ENCODE measurements at regions not wholly inside any gene's neighbourhood (a gene's known extent, or its start where the extent isn't known, plus 50 kb on each side); places are given as distances from the start of the nearest gene placed in this dataset.

GRCh38 chr14:104421892-104422828 is 157.4 kb upstream of the C14orf180 start:
- TF ChIP-seq, protein P1, sequence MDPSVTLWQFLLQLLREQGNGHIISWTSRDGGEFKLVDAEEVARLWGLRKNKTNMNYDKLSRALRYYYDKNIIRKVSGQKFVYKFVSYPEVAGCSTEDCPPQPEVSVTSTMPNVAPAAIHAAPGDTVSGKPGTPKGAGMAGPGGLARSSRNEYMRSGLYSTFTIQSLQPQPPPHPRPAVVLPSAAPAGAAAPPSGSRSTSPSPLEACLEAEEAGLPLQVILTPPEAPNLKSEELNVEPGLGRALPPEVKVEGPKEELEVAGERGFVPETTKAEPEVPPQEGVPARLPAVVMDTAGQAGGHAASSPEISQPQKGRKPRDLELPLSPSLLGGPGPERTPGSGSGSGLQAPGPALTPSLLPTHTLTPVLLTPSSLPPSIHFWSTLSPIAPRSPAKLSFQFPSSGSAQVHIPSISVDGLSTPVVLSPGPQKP (IDR thresholded peaks at IDR 0.05; ENCODE audit: low read depth, low read length) = no peak
- TF ChIP-seq PHF8 (IDR thresholded peaks at IDR 0.05; ENCODE audit: borderline replicate concordance, low read depth) = no peak
- no peak for TF ChIP-seq NPAS2 (CRISPR knock-in tag; IDR thresholded peaks at IDR 0.05; ENCODE audit: borderline replicate concordance)
- no peak for TF ChIP-seq ZFP36 (IDR thresholded peaks at IDR 0.05; ENCODE audit: borderline replicate concordance, partially characterized antibody)
- TF ChIP-seq NFE2L2 (conservative IDR thresholded peaks at IDR 0.05; ENCODE audit: low read length) = no peak
- TF ChIP-seq, protein P2, sequence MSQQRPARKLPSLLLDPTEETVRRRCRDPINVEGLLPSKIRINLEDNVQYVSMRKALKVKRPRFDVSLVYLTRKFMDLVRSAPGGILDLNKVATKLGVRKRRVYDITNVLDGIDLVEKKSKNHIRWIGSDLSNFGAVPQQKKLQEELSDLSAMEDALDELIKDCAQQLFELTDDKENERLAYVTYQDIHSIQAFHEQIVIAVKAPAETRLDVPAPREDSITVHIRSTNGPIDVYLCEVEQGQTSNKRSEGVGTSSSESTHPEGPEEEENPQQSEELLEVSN (IDR thresholded peaks at IDR 0.05; ENCODE audit: borderline replicate concordance, low read depth) = no peak
- ATAC-seq (no peak), DNase-seq (ENCODE audit: low read depth in 1 of 2, low spot score in 1 of 2) (no peak), FAIRE-seq (no peak)
- Histone ChIP-seq H3K27ac (no peak overlapping the region), H3K4me2 (no peak overlapping the region), H3K4me1 (no peaks in the 10 kb centered on the region), H3K9me3 (no peaks in the 10 kb centered on the region), H3K4me3 (no peak overlapping the region)
- CTCF ChIA-PET = no interaction called here
- WGBS (ENCODE audit: missing lambda C conversion rate) = 52% methylated on average over 26 of the region's 36 CpGs
- POLR2A ChIA-PET = no interaction called here

- WGBS (ENCODE audit: missing lambda C conversion rate) = 58% methylated on average over 15 of the region's 29 CpGs
- Histone ChIP-seq H3K4me3 (no peak overlapping the region), H3K4me1 (no peaks in the 10 kb centered on the region), H3K9me3 (no peaks in the 10 kb centered on the region), H3K4me2 (no peak overlapping the region), H3K27ac (no peak overlapping the region)
- ATAC-seq (no peak), FAIRE-seq (no peak), DNase-seq (ENCODE audit: low read depth in 1 of 2, low spot score in 1 of 2) (no peak)
- POLR2A ChIA-PET = no interaction called here
- no peak for TF ChIP-seq MAZ (IDR thresholded peaks at IDR 0.05; ENCODE audit: borderline replicate concordance, low read depth, low read length)
- TF ChIP-seq EHMT2 (IDR thresholded peaks at IDR 0.05; ENCODE audit: low read depth) = no peak
- no peak for TF ChIP-seq CBX2 (IDR thresholded peaks at IDR 0.05; ENCODE audit: borderline replicate concordance, low read depth)
- no peak for TF ChIP-seq KDM1A (IDR thresholded peaks at IDR 0.05; ENCODE audit: low read depth)
- TF ChIP-seq RCOR1 (IDR thresholded peaks at IDR 0.05; ENCODE audit: low read depth, low read length) = no peak
- TF ChIP-seq, protein P3, sequence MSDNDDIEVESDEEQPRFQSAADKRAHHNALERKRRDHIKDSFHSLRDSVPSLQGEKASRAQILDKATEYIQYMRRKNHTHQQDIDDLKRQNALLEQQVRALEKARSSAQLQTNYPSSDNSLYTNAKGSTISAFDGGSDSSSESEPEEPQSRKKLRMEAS (IDR thresholded peaks at IDR 0.05) = no peak
- TF ChIP-seq HOXB13 (CRISPR knock-in tag; IDR thresholded peaks at IDR 0.05; ENCODE audit: low read depth) = no peak
- CTCF ChIA-PET = no interaction called here
Observed at GRCh38 chr14:104422837-104423681, 156.5 kb upstream of the C14orf180 start.

GRCh38 chr14:104423701-104424405 is 155.7 kb upstream of the C14orf180 start:
- TF ChIP-seq EHF (CRISPR knock-in tag; IDR thresholded peaks at IDR 0.05) (no peak), RCOR1 (IDR thresholded peaks at IDR 0.05; ENCODE audit: low read depth, low read length) (no peak), RARB (CRISPR knock-in tag; IDR thresholded peaks at IDR 0.05) (no peak), FOSL2 (IDR thresholded peaks at IDR 0.05) (no peak), FOSL2 (CRISPR knock-in tag; IDR thresholded peaks at IDR 0.05) (no peak), ZNF302 (CRISPR knock-in tag; IDR thresholded peaks at IDR 0.05) (no peak), RAD21 (conservative IDR thresholded peaks at IDR 0.05 in 1 of 2, IDR thresholded peaks at IDR 0.05 in 1 of 2) (no peak), KDM5A (IDR thresholded peaks at IDR 0.05) (no peak), SMC3 (IDR thresholded peaks at IDR 0.05) (no peak), SREBF2 (IDR thresholded peaks at IDR 0.05) (no peak), CHD4 (IDR thresholded peaks at IDR 0.05; ENCODE audit: borderline replicate concordance) (no peak), FOXS1 (CRISPR knock-in tag; IDR thresholded peaks at IDR 0.05) (no peak)
- TF ChIP-seq, protein P2 (IDR thresholded peaks at IDR 0.05; ENCODE audit: borderline replicate concordance, low read depth) = no peak
- H3K4me3 ChIP-seq = no peak overlapping the region
- DNase-seq (ENCODE audit: low read depth in 1 of 2, low spot score in 1 of 2) (no peak), FAIRE-seq (no peak), ATAC-seq (no peak)
- no peak overlapping the region for H3K27ac ChIP-seq
- no peak overlapping the region for H3K4me2 ChIP-seq
- whole genome bisulfite sequencing (ENCODE audit: missing lambda C conversion rate) = 54% methylated on average over 17 of the region's 17 CpGs
- H3K9me3 ChIP-seq = no peaks in the 10 kb centered on the region
- H3K4me1 ChIP-seq = no peaks in the 10 kb centered on the region
- POLR2A ChIA-PET = no interaction called here
- CTCF ChIA-PET = no interaction called here

Data from A549 (cell line).